ENCODE measurements at regions not wholly inside any gene's neighbourhood (a gene's known extent, or its start where the extent isn't known, plus 50 kb on each side); places are given as distances from the start of the nearest gene placed in this dataset.

- DNase-seq (ENCODE audit: low spot score), result no peak
Measured at GRCh38 chr11:57100638-57101331, 81.0 kb upstream of the LRRC55 start.

- DNase-seq (ENCODE audit: low spot score), result no peak
Measured at GRCh38 chr11:57103899-57104605, 77.7 kb upstream of the LRRC55 start.

GRCh38 chr11:57109331-57109730, 72.4 kb upstream of the LRRC55 start:
- DNase-seq (ENCODE audit: low spot score), result no peak

- DNase-seq (ENCODE audit: low spot score), result no peak
Measured at GRCh38 chr11:57111619-57112018, 70.1 kb upstream of the LRRC55 start.

- DNase-seq (ENCODE audit: low spot score), result peak; percentile 65
Measured at GRCh38 chr11:57116654-57117053, 65.1 kb upstream of the LRRC55 start.

GRCh38 chr11:57120192-57120965, 61.4 kb upstream of the LRRC55 start:
- DNase-seq (ENCODE audit: low spot score), result no peak

- DNase-seq (ENCODE audit: low spot score), result no peak
Measured at GRCh38 chr11:57121996-57122395, 59.8 kb upstream of the LRRC55 start.

- DNase-seq (ENCODE audit: low spot score), result no peak
Measured at GRCh38 chr11:57123590-57123989, 58.2 kb upstream of the LRRC55 start.

GRCh38 chr11:57124505-57124904, 57.2 kb upstream of the LRRC55 start:
- no peak for DNase-seq (ENCODE audit: low spot score)

GRCh38 chr11:57124917-57125316, 56.8 kb upstream of the LRRC55 start:
- peak; percentile 21 for DNase-seq (ENCODE audit: low spot score)

- DNase-seq (ENCODE audit: low spot score), result no peak
Measured at GRCh38 chr11:57126766-57127400, 54.9 kb upstream of the LRRC55 start.

- no peak for DNase-seq (ENCODE audit: low spot score)
Measured at GRCh38 chr11:57131080-57131790, 50.5 kb upstream of the LRRC55 start.

All from COLO829 (cell line).